ENCODE measurements at regions not wholly inside any gene's neighbourhood (a gene's known extent, or its start where the extent isn't known, plus 50 kb on each side); places are given as distances from the start of the nearest gene placed in this dataset.
"Not testable (repeated sequence)": the region's sequence is repeated elsewhere in the genome, so short reads cannot be mapped to it uniquely, and the experiment has no call there.

DNA sequence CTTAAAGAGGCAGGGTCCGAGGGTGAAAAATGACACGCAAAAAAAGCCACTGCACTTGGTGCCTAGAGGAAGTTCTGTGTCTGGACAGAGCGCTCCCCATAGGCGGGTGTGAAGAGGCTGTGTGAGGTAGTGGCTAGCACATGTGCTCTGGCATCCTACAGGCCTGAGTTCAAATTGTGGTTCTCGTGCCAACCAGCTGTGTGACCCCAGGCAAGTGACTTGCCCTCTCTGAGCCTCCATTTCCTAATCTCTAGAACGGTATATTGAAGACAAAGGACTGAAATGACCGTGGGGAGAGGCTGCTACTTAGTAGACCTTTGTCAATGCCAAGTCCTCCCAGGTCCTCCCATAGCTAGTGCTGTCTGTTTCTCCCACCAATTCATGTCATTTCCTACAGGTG, 79.1 kb upstream of the MYL10 start:
- no peak for DNase-seq (ENCODE audit: low read depth in 2 of 2)

DNA sequence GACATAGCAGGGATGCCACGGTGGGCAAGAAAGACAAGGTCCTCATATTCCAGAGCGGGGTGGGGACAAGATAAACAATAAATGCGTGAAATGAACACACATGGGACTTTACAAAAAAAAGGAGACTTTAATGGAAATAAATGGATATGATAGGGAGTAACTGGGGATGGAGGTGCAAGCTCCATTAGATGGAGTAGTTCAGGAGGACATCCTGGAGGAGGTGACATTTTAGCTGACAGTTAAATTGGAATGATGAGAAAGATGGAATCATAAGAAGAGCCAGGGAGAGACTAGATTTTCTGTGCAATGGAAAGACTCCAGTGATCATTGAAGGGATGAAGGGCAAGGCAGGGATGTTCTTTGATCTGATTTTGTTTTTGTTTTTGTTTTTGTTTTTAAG, 83.6 kb upstream of the MYL10 start:
- no peak for DNase-seq (ENCODE audit: low read depth in 2 of 2)

DNA sequence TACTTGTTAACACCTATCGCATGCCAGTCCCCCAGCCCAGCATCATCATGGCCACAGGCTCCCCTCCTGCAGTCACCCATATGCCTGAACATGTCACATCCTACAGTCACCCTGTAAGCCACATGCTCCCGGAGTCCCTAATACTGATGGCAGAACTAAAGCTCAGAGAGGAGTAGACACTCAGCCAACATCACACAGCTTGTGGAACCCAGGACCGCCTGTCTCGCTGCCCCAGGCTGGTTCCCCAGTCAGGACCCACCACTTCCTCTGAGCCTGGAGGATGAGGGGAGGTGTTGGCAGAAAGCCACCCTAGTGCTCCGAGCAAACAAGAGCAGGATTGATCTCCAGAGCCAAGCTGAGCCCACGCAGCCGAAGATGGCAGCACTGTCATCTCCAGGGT, 85.0 kb upstream of the MYL10 start:
- DNase-seq (ENCODE audit: low read depth in 2 of 2) = no peak

DNA sequence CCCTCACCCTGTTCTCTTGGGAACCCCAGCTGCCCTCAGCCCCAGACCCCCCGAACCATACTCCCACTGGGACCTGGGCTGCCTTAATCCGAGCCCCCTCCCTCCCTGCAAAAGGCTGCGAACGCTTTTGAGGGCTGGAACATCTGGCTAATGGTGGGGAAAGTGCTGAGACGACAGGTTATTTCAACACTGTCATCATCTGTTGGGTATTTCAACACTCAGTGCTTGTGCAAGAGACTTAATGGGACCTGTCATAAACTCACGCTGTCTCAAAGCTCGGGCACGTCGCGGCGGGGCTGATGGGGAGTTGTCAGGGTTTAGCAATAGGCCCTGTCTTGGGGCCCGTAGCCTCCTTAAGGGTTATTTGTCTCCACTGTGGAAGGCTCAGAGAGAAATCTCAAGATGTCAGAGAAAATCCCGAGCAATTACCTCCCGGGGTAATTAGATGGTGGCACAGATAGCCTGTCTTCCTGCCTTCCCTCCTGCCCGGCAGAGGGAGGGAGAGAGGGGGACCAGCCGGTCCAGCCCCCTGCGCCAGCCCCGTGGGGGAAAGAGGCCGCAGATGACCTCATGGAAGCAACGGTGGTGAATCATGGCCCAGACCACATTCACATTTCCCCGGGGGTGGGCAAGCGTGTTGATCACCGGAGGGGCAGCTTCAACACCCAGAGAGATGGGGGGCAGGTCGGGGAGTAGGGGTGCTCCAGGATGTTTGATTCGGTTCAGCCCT, 88.7 kb upstream of the MYL10 start:
- DNase-seq (ENCODE audit: low read depth in 2 of 2) = no peak

DNA sequence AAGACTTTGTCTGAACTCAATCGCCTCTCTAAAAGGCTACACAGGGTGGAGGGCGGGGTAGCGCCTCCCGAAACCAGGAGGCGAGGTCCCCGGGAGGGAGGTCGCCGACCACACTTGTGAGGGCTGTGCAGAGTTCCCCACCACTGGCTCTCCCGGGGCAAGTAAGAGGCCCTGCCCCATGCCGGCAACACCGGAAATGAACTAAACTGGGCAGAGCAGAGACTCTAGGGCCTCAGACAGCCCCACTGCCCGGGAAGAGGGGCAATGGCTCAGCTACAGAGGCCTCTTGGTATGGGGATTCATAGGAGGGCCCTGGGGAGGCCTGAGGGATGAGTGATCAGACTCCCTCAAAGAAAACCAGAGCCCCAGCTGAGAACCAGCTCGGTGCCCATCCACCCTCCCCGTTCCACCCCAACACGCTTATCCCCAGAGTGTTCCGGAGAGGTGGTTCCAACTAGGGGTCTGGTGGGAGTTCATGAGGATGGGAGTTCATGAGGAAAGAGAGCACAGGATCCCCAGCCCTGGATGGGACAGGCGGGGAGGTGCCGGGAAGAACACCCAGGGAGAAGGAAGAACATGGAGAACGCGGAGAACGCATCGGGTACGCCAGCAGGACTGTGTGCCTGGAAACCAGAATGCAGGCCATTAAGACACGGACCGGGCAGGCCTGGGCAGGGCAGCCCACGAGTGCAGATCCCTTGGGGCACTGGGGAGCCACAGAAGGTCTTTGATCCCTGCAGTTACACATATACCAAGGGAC, 89.4 kb upstream of the MYL10 start:
- no peak for DNase-seq (ENCODE audit: low read depth in 2 of 2)

DNA sequence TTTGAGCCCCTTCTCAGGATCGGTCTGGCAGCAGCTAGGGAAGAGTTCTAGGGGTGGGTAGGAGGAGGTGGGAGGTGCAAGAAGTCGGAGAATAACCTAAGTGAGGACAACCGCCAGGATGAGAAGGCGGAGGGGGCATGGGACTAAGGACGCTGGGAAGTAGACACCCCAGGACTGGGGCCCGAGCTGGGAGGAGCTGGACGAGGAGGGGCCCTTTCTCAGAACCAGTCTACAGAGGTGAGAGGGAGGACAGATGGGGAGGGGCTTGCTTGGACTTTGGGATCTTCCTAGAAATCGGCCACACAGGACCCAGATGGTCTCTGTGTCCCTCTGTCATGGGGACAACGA, 90.0 kb upstream of the MYL10 start:
- no peak for DNase-seq (ENCODE audit: low read depth in 2 of 2)

DNA sequence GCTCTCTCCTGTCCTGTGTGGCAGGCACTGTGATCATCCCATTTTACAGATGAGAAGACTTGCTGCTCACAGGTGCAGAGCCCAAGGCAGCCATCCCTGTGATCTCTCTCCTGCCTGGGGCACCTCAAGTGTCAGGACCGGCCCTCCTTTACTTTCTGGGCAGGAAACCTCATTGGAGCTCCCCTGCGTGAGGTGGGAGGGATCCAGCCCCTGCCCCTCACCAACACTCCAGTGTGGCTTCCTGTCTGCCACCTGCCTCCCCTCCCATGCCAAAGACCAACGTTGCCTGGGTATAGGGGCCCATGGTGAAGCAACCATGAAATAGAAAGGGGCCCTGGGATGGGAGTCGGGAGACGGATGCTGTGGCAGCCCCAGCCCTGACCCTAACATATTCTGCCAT, 91.2 kb upstream of the MYL10 start:
- DNase-seq (ENCODE audit: low read depth in 2 of 2) = no peak

DNA sequence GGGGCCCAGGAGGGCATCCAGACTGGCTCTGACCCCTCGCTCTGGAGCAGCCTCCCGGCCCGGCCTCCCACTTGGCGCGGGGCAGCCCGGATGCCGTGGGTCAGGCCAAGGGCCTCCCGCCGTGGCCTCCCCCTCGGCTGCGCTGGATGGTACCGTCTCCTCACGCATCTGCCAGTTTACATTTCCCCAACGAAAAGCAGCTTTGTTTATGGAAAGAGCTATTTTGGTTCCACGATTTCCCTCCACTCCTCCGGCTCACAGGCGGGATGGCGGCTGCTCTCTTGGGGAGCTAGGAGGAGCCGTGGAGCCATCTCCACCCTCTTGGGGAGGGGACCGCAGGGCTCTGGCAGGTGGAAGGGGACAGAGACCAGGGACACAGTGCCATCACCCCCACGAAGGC, 93.2 kb upstream of the MYL10 start:
- no peak for DNase-seq (ENCODE audit: low read depth in 2 of 2)

DNA sequence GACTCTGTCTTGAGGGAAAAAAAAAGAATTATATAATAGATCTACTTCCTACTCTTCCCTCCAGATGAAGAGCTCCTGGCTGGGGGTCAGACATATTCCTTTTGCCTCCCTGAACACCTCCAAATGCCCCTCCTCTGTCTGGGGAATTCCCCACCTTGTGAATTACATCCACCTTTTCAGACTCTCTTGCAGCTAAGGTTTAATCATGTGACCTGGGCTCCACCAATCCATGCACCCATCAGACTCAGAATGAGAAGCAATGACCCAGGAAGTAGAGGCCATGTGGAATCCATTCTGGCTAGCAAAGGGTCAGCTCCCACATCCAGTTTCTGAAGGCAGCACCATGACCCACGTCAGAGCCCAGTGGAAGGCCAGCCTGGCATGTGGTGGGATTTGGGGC, 93.6 kb upstream of the CUX1 start:
- DNase-seq (ENCODE audit: low read depth in 2 of 2) = no peak

DNA sequence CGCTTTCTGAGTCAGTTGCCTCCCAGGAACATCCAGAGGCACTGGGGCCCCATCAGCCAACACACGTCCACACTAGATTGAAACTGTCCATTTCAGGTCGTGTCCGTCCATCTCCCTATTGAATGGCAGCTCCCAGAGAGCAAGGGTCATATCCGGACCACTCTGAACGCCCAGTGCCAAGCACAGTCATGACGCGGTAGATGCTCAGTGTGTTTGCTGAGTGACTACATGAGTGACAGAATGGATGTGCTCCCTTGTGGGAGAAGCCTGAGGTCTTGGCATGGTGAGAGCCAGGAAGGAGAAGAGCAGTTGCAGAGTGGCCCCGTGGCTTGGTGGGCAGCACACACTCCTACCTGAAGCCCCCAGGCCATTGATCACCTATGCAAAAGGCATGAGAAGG, 92.5 kb upstream of the CUX1 start:
- DNase-seq (ENCODE audit: low read depth in 2 of 2) = no peak

DNA sequence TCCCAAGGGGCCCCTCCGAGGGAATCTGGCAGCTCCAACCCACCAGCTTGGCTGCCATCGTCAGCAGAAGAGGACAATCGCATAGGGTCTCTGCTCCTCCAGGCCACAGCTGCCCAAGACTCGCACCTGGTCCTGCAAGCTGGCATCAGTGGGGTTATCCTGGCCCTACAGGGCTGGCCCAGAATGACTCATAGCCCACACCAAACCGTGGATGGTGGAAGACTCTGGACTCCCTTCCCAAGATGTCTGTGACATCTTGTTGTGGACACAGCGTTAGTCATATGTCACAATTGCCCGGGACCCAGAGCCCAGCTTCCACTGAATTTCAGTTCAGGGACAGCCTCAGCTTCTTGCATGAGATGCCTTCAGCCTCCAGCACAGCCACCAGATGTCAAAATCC, 91.5 kb upstream of the CUX1 start:
- no peak for DNase-seq (ENCODE audit: low read depth in 2 of 2)

DNA sequence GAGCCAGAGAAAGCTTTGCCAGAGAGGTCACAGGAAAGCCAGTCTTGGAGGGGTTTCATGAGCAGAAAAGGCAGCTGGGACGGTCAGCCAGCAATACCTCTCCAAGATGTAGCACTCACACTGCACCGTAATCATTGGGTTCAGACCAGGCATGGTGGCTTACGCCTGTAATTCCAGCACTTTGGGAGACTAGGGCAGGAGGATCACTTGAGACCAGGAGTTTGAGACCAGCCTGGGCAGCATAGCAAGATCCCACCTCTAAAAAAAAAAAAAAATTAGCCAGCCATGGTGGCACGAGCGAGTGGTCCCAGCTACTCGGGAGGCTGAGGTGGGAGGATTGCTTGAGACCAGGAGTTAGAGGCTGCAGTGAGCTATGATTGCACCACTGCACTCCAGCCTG, 90.2 kb upstream of the CUX1 start:
- DNase-seq (ENCODE audit: low read depth in 2 of 2) = no peak

DNA sequence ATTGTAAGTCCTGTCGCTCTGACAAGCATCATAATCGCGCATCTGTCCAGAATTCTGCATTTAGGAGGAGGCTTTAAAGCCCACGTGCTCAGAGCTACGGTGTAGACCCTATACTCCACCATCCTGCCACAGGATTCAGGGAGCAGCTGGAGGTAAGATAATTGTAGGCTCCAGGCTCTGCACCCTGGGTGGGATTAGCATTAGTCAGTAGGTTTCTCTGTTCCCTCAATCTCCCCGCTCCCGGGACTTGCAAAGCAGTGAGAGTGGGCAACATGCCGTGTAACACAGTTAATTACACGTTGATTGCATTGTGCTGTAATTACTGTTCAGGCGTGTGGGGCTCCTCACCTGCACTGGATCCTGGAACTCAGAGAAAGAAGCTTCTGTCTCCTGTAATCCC, 89.3 kb upstream of the CUX1 start:
- DNase-seq (ENCODE audit: low read depth in 2 of 2) = no peak

DNA sequence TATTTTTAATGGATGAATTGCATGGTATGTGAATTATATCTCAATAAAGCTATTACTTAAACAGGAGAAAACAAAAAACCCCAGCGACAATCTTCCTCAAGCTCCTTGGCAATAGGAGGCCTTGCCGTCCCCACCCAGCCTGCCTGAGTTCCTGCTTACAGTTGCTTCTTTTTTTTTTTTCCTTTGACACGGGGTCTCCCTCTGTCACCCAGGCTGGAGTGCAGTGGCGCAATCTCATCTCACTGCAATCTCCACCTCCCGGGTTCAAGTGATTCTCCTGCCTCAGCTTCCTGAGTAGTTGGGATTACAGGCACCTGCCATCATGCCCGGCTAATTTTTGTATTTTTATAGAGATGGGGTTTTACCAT, 88.6 kb upstream of the CUX1 start:
- DNase-seq (ENCODE audit: low read depth in 2 of 2) = not testable (repeated sequence)

DNA sequence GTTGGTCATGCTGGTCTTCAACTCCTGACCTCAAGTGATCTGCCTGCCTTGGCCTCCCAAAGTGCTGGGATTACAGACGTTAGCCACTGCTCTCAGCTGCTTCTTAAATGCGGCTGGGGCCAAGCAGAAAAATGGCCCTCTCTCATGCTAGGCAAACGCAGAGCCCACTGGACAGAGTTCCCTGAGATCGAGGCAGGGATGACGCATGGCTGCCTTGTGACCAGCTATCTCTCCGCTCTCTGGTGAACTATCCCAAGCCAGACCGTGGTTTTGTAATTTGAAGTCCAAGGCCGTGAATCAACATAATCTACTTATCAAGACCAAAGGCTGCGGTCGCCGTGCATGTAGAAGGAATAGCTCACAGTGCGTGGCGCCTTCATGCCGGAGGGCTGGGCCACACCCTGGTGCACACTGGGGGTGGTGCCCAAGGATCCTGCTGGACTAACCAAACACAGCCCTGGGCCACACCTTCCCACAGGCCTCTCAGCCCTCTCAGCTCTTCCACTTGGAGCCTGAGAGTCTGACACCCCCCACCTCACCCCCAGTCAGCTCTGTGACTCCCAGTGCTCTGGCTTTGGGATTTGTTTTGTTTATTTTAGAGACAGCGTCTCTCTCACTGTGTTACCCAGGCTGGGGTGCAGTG, 88.1 kb upstream of the CUX1 start:
- no peak for DNase-seq (ENCODE audit: low read depth in 2 of 2)

DNA sequence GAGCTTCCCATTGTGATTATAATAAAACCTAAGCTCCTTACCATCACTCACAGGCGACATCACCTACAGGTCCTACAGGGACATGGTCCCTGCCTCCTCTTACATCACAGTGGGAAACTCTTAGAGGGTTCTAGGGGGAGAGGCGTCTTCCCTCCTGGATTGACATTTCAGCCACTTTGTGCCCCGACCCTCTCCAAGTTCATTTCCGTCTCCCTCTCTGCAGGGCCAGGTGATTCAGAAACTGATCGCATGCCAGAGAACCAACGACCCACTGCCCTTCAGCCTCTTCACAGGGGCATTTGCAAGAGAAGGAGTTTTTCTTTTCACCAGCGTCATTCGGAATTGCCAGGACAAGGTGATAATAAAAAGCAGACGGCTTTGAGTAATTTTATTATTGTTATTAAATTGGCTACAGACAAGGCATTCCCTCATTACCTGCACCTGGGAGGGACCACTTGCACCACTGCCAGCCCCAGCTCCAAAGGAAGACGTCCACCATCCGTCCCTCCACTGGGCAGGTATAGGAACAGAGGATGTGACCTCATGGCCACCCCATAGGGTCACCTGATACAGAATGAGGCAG, 85.8 kb upstream of the CUX1 start:
- no peak for DNase-seq (ENCODE audit: low read depth in 2 of 2)

DNA sequence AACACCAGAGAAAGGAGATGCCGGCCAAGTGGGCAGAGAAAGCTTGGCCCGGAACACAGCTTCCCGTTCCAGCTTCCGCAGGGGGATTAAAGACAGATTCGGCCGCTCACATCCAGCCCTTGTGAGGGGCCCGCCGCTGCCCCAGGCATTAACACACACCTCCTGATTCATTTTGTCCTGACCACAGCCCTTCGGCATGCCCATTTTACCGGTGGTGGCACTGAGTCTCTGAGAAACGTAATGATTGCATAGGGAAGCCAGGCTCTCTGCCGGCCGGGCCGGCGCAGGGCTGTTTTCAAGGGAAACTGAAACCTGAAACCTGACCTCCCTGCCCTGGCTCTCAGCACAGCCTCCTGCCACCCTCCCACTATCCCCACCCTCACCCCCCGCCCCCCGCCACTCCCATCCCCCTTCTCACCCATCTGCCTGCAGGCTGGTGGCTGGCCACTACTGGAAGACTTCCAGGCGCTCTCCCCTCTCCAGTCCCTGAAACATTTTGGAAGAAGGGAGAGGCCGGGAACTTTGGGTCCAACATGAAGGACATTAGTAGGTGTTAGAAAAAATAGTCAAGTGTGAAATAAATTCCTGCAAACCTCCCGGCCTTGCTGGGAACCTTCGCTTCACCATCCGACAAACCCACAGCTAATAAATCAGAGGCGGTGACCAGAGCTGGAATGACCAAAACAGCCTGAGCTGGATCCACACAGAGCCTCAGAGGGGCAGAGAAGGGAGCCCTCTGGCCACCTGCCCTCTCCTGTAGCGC, 83.5 kb upstream of the CUX1 start:
- no peak for DNase-seq (ENCODE audit: low read depth in 2 of 2)

DNA sequence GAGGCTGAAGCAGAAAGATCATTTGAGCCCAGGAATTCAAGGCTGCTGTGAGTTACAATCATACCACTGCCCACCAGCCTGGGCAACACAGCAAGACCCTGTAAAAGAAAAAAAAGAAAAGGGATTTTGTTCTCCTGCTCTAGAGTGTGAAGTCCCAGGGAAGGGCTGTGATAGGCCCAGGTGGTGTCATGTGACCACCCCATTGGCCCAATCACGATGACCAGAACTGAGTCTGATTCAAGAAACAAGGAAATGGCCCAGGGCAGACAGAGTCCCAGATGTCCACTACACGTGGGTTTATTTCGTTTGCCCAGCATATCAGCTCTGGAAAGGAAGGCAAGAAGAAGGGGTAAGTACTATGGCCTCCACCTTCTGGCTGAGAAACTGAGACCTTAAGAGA, 81.3 kb upstream of the CUX1 start:
- no peak for DNase-seq (ENCODE audit: low read depth in 2 of 2)

DNA sequence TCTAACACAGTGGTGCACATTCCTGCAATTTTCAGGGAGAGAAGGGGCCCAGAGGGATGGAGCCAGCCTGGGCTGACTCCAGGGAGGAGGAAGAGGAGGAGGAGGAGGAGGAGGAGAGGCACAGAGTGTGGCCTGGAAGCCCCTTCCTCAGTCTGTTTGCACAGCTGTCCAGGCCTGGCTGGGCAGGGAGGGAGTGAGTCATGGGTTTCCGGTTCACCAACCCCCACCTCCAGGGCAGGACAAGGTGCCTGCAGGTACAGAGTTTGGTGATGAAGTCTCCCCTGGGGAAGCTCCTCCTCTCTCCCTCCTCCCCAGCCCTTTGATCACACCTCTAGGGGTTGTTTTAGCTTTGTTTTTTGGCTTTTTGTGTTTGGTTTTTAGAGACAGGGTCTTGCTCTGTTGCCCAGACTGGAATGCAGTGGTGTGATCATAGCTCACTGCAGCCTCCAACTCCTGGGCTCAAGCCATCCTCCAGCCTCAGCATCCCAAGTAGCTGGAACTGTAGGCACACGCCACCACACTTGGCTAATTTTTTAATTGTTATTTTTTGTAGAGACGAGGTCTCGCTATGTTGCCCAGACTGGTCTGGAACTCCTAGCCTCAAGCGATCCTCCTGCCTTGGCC, 77.5 kb upstream of the CUX1 start:
- no peak for DNase-seq (ENCODE audit: low read depth in 2 of 2)

DNA sequence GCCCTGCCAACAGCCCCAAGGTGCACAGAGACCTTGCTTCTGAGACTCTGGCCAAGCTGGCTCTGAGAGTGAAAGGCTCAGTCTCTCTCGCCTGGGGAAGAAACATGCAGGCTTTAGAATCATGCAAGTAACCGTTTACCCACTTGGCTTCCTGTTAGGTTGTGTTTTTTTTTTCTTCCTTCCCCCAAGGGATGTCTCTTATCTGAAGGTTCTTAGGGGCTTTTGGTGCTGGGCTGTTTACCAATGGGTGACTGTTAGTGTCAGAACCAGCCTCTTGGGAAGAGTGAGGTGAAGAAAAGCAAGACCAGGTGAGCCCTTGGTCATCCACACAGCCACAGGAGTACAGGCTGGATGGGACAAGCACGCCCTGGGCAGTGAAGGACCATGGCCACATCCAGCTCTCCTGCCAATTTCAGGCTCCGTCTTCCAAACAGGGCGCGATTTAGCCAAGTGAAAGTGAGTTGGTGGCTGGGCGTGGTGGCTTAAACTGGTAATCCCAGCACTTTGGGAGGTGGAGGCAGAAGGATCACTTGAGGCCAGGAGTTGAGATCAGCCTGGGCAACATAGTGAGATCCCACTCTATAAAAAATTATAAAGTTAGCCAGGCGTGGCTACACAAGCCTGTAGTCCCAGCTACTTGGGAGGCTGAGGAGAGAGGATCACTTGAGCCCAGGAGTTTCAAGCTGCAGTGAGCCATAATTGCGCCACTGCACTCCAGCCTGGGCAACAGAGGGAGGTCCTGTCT, 76.3 kb upstream of the CUX1 start:
- no peak for DNase-seq (ENCODE audit: low read depth in 2 of 2)
